ENCODE measurements at regions not wholly inside any gene's neighbourhood (a gene's known extent, or its start where the extent isn't known, plus 50 kb on each side); places are given as distances from the start of the nearest gene placed in this dataset.
"Not testable (repeated sequence)": the region's sequence is repeated elsewhere in the genome, so short reads cannot be mapped to it uniquely, and the experiment has no call there.

DNA sequence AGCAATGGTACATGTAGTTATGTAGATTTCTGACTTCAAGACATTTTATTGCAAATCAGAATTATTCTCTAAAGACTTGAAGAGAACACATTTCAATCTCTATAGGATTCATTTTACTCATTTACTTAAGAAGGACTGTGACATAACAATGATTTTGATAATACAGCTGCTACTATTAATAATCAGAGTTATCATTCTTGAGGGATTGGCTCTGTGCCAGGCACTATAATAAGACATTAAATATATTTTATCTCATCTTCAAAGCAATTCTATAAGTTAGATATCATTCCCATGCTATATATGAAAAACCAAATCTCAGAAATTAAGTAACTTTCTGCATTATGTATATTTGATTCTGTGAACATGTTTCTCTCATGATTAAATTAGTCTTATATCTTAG is 103.7 kb upstream of the CALCR start:
- no peak for TF ChIP-seq CTCF (IDR thresholded peaks at IDR 0.05; ENCODE audit: low read length, missing control alignments)
- DNase-seq (ENCODE audit: low read depth), result no peak
- H3K4me3 ChIP-seq (replicated peaks; ENCODE audit: low read depth, low read length), result no peak overlapping the region

DNA sequence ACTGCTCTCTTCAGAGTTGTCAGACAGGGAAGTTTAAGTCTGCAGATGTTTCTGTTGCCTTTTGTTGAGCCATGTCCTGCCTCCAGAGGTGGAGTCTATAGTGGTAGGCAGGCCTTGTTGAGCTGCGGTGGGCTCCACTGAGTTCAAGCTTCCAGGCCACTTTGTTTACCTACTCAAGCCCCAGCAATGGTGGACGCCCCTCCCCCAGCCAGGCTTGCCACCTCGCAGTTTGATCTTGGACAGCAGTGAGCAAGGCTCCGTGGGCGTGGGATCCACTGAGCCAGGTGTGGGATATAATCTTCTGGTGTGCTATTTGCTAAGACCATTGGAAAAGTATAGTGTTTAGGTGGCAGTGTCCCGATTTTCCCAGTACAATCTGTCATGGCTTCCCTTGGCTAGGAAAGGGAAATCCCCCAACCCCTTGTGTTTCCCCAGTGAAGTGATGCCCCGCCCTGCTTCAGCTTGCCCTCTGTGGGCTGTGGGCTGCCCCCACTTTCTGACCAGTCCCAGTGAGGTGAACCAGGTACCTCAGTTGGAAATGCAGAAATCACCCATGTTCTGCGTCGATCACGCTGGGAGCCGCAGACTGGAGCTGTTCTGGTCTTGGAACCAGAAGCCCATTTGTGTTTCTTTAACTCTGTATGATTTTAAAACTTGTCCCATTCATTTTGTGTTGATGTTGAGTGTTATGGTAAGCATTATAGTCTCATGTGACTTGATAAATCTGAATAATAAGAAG is 89.2 kb upstream of the CALCR start:
- H3K4me3 ChIP-seq (replicated peaks; ENCODE audit: low read depth, low read length), result no peak overlapping the region
- DNase-seq (ENCODE audit: low read depth), result no peak
- TF ChIP-seq CTCF (IDR thresholded peaks at IDR 0.05; ENCODE audit: low read length, missing control alignments), result no peak

DNA sequence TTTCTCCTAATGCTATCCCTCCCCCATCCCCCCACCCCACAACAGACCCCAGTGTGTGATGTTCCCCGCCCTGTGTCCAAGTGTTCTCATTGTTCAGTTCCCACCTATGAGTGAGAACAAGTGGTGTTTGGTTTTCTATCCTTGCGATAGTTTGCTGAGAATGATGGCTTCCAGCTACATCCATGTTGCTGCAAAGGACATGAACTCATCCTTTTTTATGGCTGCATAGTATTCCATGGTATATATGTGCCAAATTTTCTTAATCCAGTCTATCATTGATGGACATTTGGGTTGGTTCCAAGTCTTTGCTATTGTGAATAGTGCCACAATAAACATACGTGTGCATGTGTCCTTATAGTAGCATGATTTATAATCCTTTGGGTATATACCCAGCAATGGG is 83.6 kb upstream of the CALCR start:
- H3K4me3 ChIP-seq (replicated peaks; ENCODE audit: low read depth, low read length); DNase-seq (ENCODE audit: low read depth): not testable (repeated sequence)

DNA sequence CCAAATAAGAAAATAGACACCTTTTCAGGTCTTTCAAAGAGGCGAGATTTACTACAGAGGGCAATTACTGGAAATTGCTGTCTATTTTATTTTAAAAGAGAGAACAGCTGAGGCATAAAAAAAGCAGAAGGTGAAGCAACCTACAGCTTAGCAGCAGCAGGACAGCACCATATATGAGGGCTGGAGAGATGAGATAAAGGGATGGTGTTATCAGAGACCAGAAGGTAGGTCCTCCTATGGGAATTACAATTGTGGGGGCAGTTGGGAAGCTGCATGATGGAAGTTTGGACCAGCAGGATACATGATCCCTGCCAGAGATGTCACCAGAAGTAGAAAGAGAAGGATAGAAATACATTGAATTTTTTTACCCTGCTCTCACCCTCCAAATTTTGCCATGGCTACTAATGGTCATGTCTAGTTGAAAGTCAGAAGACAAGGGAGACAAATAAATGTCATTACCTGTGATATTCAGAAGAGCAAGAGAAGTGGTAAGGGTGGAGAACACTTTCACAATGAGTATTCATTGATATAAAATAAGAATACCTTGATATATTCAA is 77.2 kb upstream of the CALCR start:
- TF ChIP-seq CTCF (IDR thresholded peaks at IDR 0.05; ENCODE audit: low read length, missing control alignments), result no peak
- no peak for DNase-seq (ENCODE audit: low read depth)
- no peak overlapping the region for H3K4me3 ChIP-seq (replicated peaks; ENCODE audit: low read depth, low read length)

DNA sequence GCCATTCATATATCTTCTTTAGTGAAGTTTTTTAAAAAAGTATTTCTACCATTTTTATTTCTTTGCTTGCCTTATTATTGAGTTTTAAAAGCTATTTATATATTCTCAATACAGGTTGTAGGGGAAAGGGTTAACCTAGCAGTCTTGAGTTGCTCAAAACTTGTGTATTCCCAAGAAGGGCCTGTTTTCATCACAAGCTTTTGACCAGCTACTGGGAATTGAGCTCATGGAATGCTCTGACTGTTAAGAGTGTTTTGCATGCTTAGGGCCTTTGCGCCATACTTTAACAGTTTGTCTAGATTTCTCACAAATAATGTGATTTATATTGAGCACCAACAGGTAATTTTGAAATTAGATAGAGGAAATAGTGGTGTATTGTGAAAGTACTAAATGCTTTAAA is 72.0 kb upstream of the CALCR start:
- no peak for DNase-seq (ENCODE audit: low read depth)
- no peak for TF ChIP-seq CTCF (IDR thresholded peaks at IDR 0.05; ENCODE audit: low read length, missing control alignments)

DNA sequence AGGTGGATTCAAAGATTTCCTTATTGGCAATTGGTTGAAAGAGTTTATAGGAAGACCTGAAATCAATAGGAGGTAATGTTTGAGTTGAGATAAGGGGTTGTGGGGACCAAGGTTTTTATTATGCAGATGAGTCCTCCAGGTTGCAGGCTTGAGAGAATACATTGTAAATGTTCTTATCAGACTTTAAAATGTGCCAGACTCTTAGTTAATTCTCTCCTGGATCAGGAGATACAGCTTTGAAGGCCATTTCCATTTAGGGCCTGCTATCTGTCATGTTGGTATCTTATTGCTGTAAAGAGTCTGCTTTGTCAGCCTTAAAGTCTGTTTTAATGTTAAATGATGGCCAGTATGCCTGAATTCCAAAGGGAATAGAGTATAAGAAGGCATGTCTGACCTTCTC is 61.8 kb upstream of the CALCR start:
- no peak overlapping the region for H3K4me3 ChIP-seq (replicated peaks; ENCODE audit: low read depth, low read length)
- TF ChIP-seq CTCF (IDR thresholded peaks at IDR 0.05; ENCODE audit: low read length, missing control alignments), result no peak
- no peak for DNase-seq (ENCODE audit: low read depth)

More for the DNA sequence above, 72.0 kb upstream of the CALCR start:
- H3K4me3 ChIP-seq (replicated peaks; ENCODE audit: low read depth, low read length), result no peak overlapping the region

- H3K4me3 ChIP-seq (replicated peaks; ENCODE audit: low read depth, low read length), result no peak overlapping the region
- no peak for TF ChIP-seq CTCF (IDR thresholded peaks at IDR 0.05; ENCODE audit: low read length, missing control alignments)
- no peak for DNase-seq (ENCODE audit: low read depth)
Measured at GRCh38 chr7:93632371-93632770, 57.8 kb upstream of the CALCR start.
